NCI-H345 treated with DMSO at 0.1 percent for 48 hours (cell line): ENCODE measurements at regions not wholly inside any gene's neighbourhood (a gene's known extent, or its start where the extent isn't known, plus 50 kb on each side); places are given as distances from the start of the nearest gene placed in this dataset.
A peak's percentile ranks its signal among the peaks of the same experiment; 100 is the strongest.

ENCODE experiments used
- DNase-seq: peaks from one replicate; lab custom pipeline; 2025; ENCODE audit not compliant: unreplicated experiment; lab: John Stamatoyannopoulos, UW

DNA sequence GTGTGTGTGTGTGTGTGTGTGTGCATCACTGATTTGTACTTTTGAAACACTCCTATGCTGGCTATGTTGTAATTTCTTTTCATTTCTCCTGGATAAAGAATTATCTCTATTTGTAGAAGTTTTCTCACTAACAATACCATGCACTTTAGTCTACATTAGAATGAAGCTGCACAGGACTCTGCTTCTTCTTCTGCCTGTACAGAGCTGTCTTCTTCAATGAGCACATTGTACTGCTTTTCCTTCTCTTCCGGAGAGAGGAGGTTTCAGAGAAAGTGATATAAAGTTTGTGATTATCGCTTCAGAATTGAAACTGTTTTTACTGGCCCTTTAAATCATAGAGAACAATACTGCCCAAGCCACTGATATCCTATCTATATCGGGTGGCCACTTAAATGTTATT is 677.0 kb downstream of the NR2F1-AS1 start:
- DNase-seq, result no peak

DNA sequence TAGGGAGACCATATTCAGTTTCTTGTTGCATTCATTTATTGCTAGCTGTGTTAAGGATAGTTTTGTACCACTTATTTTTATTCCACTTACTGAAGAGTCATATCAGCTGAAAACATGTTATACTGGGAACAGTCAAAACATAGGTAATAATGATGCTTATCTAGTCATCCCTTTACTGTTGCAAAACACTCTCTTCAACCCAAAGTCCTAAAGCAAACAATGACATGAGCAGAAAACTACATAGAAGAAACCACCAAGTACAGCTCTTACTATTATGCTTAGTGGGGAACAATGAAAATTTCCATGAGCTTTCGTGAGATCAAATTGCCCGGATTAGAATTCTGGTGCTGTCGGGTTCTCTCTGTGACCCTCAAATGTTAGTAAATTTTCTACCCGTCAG is 681.4 kb downstream of the NR2F1-AS1 start:
- DNase-seq, result no peak

DNA sequence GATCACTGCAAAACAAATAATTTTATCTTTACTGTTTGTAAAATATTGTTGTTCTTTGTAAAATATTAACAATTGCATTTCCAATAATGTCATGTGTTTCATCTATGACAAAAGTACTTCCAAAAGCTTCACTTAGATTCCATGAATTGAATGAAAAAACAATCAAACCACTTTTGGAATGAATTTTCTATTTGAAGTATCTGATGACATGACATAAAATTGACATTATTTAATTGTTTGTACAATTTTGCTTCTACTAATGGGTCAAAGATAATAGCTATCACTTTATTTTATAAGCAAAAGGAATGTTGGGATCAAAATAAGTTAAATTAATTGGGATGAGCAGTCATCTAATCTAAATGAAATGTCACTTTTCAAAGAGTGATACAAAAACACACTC is 684.3 kb downstream of the NR2F1-AS1 start:
- DNase-seq, result no peak

DNA sequence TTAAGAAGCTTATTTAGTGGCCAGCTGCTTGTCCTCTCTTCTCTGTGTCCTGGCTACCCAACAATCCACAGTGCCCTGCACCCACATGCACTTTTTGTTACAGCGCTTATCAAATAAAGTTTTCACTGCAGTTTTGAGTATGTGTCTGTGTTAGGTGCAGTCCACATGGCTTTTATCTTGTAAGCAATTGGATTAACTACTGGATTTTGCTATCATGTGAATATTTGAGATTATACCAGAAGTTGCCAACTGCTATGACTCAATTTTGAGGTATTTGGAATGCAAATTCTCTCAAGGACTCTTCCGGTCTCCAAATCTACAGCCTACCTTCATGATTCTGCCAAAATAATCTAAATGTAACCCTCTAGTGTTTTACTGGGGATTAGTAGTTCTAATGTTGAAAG is 690.2 kb downstream of the NR2F1-AS1 start:
- no peak for DNase-seq

DNA sequence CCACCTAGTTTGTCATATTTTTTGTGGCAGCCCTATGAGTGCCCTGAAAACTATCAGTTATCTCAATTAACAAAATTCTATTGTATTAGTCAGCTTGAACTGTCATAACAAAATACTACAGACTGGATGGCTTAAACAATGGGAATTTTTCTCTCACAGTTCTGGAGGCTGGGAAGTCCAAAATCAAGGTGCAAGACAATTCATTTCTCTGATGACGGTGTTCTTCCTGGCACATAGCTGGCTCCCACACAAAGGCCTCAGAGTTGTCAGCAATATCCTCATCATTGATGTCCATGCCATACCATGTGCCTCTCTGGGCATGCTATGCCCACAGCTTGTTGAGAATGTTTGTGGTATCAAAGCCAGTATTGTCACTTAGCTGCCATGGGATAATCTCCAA is 691.9 kb downstream of the NR2F1-AS1 start:
- no peak for DNase-seq

DNA sequence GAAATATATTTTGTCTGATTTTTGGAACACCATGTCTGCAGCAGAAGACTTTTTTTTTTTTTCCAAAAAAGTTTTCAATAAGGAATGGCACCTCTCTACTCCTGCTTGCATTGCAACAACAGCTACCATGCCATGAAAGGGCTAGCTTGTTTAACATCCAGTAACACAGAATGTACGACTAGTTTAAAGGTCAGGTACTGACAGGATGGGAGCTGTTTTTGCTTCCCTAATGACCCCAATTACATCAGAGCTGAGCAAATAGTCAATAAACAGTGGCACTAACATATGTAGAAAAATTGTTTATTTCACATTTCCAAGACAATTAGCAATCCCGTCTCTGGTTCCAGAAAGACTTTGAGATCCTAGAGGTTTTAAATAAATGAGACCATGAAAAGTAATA is 693.8 kb downstream of the NR2F1-AS1 start:
- DNase-seq, result no peak

DNA sequence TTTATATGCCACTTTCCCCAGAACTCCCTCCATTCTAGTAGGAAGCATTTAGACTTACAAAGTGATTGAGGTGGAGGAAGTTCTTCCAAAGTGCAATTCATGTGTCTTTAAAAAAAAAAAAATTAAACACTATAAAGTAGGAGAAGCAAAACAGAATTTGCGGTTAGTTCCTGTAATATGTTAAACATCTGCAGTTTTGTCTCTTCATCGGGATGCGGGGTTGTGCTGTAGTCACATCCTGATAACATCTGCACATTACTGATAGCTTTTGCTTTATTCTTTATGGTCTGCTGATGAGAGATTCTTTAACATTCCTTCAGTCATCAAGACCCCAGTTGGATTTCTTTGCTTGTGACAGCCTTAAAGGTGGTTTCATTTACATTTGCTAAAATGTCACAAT is 694.3 kb downstream of the NR2F1-AS1 start:
- no peak for DNase-seq

DNA sequence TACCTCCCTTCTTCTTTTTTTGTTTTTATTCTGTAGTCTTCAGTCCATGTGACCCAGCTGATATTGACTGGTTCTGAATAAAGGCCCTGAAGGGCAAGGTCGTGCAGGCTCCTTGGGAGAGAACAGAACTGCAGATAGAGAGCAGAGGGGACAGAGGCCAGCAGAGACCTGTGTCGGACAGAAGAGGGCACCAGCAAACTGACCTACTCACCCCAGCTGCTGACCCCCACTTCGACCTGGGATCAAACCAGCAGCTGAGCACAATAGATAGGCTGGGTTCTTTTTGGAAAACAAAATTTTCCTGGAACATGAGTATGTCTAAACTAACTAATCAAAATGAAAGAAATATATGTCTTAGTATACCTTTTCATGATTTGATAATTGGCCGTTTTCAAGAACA is 695.1 kb downstream of the NR2F1-AS1 start:
- DNase-seq, result no peak

DNA sequence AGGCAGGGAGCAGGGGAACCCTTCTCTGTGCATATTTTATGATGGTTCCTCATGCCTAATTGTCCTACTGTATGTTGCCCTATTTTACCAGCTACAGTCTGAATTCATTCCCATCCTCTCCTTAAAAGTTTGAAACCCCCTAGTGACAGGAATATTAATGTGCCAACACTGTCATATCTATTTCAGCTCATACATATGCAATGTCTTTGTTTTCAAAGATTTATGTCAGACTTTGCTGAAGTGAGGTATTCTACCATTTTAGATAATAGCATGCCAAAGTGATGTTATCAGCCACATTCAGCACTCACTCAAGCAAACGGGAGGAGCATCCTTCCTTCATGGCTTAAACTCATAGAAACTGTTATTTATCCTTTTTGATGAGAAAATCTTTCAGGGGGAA is 696.5 kb downstream of the NR2F1-AS1 start:
- DNase-seq, result no peak

DNA sequence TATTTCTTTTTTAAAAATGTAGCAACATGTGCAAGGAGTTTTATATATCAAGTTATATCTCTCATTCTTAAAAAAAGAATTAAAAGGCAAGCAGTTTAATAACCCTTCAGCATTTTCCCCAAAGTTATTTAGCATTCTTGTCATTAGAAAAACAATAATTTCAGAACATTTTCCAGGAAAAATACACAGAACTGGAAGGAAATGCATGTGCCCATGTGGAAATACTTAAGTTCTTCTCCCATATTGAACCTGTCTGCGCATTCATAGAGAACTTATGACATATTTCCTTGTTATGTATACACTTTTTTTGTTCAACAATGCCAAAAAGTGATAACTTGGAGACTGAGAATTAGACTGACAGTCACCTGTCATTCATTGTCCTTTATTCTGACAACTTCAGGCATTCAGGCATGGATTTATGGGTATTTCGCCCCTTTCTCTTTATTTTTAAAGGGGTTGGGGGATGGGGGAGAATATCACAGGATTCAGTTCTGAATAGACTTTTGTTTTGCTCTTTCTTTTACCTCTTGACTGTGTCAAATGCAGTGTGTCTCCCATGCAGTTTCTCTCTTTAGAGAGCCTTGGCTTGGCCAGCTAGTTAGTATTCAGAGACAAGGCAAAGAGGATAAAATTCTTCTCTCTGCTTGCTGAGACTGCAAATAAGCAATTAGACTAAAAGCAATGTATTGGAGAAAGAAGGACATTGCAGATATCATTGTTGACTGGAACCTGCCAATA is 701.0 kb downstream of the NR2F1-AS1 start:
- DNase-seq, result no peak

DNA sequence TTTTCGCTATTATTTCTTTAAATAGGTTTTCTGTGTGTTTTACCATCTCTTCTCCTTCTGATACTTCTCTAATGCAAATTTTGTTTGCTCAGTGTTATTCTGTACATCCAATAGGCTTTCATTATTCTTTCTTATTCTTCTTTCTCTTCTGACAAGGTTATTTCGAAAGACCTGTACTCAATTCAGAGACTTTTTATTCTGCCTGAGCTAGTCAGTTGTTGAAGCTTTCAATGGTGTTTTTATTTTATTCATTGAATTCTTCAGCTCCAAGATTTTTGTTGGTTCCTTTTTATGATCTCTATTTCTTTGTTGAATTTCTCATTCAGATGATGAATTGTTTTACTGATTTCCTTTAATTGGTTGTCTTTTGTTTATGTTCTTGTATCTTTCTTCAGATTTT is 706.2 kb downstream of the NR2F1-AS1 start:
- no peak for DNase-seq

DNA sequence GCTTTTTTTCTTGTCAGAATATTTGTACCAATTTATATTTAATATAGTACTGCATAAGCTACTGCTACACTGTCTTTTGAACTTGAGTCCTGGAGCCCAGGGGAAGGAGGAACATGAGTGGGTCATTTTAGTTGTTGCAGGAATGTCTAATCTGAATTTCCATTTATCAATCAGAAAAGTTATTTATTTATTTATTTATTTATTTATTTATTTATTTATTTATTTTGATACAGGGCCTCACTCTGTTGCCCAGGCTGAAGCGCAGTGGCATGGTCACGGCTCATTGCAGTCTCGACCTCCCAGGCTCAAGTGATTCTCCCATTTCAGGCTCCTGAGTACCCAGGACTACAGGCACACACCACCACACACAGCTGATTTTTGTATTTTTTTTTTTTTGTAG is 712.6 kb downstream of the NR2F1-AS1 start:
- DNase-seq, result no peak

DNA sequence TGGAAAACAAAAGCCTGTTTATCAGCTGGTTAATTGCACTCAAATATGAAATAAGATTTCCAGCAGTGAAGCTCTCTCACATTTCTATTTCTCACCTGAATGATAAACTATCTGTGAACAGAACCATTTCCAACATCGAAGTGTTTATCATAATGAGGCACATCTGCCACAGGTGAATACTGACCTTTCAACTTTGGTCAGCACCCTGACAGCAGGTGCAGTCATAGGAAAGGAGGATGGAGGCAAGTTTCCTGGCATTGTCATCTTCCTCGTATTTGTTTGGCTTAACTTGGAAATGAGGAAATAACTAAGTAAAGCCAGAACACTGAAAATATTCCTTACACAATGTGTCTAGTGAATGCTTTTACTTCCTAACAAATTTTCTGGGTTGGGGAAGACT is 716.4 kb downstream of the NR2F1-AS1 start:
- no peak for DNase-seq

DNA sequence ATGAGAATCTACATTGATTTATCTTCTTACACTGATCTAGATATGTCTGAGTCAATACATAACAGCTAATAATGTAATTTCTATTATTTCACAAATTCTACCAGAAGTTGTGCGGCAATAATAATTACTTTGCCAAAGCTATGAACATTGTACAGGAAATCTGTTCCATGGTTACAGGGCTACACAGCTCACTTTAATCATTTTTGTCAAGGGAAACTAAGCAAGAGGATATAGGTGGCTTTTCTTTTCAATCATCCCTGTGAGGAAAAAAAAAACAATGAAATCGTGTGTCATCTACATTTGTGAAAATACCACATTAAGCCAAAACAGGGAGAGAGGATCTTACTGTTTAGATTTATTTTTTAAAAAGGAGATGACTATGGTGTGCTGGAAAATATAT is 717.4 kb downstream of the NR2F1-AS1 start:
- DNase-seq, result no peak

DNA sequence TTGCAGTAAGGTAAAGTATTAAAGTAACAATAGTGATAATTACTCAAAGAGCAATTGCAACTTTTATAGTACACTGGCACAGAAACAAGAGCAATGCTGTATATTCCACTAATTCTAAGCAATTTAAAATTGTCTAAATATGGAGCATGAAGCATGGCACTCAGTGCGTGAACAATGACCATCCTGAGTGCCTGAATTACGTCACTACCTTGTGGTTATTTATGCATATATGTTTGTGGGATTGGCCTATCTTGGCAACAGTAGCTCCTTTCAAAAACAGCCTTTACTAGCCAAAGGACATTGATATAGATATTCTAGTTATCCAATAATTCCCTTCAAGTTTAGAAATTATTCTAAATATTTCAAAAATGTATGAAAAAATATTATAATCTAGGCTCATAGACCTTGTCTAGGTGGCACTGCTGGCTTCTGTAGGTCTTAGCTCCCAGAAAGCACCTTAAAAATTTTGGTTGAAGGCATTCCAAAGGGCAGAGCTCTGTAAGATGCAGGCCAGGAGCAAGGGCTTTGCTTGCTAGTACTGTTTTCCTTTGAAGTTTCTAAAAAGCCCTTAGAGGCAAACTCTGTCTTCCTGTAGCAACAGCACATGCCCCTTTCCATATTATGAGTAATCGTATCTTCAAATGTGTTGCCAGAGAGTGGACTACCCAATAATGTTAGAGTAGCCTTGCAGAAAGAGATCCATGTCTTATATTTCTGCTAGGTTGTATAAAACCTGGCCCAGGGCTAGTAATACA is 719.3 kb downstream of the NR2F1-AS1 start:
- no peak for DNase-seq

DNA sequence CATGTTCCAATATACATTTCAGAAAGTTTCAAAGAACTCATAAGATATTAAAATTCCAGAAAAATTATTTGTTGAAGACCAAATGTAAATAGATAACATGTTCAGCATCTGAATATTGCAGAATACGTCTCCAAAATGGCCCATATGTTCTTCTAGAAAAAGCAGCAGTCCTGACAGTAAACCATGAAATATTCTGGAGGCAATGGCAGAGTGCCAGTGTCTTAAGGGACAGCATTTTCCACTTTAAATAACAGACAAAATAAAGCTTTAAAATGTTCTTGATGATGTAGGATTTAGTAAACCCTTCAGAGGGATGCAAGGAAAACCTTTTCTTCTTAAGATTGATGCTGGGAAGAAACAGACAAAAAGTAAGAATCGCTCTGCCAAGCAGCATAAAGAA is 721.0 kb downstream of the NR2F1-AS1 start:
- no peak for DNase-seq

DNA sequence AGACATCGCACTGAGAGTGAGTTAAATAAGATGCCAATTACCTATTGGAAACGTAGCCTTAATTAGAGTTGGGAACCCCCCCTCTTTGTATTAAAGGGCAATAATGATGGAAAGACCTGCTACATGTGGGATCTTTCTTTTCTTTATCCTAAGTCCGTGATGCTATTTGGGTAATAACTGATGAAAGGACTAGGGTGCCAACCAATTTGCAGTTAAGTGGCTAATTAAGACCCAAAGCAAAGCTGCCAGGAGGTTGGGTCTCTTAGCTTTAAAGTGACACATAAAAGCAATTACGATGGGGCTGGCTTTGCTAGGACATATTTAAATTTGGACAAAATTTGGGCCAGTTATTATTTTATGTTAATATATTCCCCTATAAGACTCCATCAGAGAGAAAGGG is 728.8 kb downstream of the NR2F1-AS1 start:
- DNase-seq, result no peak

DNA sequence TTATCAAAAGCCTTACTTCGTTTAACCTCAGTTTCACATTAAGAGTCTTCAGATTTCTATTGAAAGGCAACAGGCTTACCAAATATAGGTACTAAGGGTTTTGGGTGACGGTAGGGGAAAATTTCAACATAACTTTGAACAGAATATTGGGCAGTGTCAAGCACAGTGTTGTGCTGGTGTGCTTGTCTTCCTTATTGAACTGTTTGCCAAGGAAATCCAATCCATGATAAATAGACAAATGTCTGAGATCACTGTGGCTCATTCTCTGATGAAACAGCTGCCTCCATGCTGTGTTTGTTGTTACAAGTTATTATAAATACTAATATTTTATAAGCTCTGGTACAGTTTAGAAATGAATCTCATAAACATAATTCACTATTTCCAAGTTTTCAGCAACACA is 730.1 kb downstream of the NR2F1-AS1 start:
- DNase-seq, result no peak

DNA sequence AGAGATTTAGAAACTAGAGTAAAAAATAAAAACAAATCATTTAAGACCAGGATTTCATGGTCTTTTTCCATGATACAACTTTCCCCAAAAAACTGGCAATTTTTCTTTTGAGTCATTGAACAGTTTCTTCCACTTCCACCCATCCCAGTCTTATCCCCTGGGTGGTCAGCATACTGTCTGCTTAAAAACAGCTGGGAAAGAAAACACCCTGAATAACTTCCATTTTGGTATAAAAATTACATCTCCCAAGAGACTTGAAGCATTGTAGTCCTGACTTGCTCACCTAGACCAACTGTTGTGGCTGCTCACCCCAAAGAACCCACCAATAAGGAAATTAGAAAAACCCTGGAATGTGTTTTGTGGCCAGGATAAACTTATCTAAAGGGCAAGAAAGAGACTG is 731.3 kb downstream of the NR2F1-AS1 start:
- no peak for DNase-seq

DNA sequence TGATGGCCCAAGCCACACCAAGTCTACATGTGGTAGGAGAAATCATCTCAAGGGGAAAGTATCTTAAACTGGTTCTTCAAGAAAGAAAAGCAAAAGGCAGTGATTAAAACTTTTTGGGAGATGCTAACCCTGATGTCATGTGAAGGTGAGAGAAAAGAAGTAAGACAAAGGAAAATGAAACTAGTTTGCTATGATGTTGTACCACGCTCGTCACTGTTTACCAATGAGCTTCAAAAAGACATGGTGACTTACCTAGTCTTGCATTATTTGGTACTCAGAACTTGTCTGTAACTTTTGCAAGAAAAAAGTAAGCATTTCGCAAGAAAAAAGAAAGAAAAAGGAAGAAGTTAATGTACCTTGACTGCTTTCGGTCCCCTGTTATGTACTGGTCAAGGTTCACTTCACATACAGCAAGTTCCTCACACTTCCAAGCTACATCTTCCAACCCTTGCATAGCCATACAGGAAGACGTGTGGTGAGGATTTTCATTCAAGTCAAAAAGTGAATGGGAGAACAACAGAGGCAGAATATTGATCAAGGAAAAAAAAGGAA is 739.3 kb downstream of the NR2F1-AS1 start:
- no peak for DNase-seq

DNA sequence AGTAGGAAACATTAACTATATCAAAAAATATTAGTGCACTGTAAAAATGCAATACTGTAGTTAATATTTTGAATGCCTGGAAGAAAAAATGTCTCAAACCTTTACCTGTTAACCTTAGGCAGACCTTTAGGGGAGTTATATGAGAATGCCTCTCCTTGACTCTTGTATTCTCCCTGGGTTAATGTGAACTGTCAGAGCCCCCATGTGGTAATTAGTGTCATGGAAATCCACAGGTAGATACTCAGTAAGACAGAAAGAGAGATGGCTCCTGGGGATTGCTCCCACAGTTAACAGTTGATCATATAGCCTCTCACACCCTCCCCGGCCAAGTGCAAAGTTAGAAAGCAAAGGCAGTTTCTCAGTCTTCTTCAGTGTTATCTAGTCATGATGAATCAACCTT is 742.8 kb downstream of the NR2F1-AS1 start:
- peak; percentile 2 for DNase-seq
